SK-N-SH (cell line): ENCODE measurements at regions not wholly inside any gene's neighbourhood (a gene's known extent, or its start where the extent isn't known, plus 50 kb on each side); places are given as distances from the start of the nearest gene placed in this dataset.

ENCODE experiments used
- RCOR1 ChIP-seq: fragments of 150-350 bp; IDR thresholded peaks from 2 replicates; pipeline ENCODE4 v1.6.1; 2017; ENCODE audit warnings: antibody characterized with exemption, low read length
- RFX5 ChIP-seq: IDR thresholded peaks from 2 replicates; pipeline ENCODE4 v1.6.1; 2012; ENCODE audit warnings: mild to moderate bottlenecking, improper control_type of control experiment, low read length
- TF ChIP-seq, protein P1 (sequence below): fragments of 200-600 bp; sonication (generic); IDR thresholded peaks from 2 replicates; pipeline ENCODE4 v1.6.1; 2017; ENCODE audit warnings: antibody characterized with exemption, mild to moderate bottlenecking, moderate library complexity

GRCh38 chr7:86431761-86432160 is 211.9 kb upstream of the GRM3 start:
- TF ChIP-seq, protein P1, sequence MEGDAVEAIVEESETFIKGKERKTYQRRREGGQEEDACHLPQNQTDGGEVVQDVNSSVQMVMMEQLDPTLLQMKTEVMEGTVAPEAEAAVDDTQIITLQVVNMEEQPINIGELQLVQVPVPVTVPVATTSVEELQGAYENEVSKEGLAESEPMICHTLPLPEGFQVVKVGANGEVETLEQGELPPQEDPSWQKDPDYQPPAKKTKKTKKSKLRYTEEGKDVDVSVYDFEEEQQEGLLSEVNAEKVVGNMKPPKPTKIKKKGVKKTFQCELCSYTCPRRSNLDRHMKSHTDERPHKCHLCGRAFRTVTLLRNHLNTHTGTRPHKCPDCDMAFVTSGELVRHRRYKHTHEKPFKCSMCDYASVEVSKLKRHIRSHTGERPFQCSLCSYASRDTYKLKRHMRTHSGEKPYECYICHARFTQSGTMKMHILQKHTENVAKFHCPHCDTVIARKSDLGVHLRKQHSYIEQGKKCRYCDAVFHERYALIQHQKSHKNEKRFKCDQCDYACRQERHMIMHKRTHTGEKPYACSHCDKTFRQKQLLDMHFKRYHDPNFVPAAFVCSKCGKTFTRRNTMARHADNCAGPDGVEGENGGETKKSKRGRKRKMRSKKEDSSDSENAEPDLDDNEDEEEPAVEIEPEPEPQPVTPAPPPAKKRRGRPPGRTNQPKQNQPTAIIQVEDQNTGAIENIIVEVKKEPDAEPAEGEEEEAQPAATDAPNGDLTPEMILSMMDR: no peak
- no peak for TF ChIP-seq RCOR1
- TF ChIP-seq RFX5: no peak
